ENCODE measurements at regions not wholly inside any gene's neighbourhood (a gene's known extent, or its start where the extent isn't known, plus 50 kb on each side); places are given as distances from the start of the nearest gene placed in this dataset.
"Not testable (repeated sequence)": the region's sequence is repeated elsewhere in the genome, so short reads cannot be mapped to it uniquely, and the experiment has no call there.

DNA sequence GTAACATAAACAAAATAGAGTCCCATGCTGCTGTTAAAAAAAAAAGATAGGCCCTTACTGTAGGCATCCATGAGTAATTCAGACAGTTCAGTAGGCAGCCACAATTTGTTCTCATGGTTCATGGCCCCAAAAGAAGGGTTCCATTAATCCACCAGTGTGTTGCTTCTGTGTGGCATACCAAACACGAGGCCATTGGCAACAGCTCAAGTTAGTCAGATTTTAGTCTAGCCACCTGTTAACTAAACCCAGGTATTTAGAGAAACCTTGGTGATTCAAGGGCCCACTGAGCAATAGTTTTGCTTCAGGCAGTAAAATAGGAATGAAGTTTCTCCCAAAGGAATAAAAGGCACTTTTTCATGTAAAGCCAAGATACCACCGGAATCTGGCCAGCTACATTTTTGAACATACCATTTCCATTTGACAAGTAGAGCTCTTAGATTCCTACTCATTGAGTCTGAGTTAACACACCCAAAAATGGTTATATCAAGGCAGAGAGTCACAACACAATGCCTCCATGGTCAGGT, 80.1 kb upstream of the SRD5A2 start:
- no peak for DNase-seq (ENCODE audit: low spot score)

DNA sequence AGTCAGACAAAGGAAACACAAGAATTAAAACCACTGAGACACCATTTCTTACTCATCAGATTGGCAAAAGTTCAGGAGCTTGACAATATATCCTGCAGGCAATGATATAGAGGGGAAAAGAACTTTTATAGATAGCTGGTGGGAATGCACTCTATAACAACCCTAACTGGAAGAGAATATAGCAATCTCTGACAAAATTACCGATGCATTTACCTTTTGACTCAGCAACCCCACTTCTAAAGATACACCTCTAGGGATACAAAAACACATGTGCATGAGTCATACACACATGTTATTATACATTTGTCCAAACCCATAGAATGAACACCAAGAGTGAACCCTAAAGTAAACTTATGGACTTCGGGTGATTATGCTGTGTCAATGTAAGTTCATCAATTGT, 79.4 kb upstream of the SRD5A2 start:
- DNase-seq (ENCODE audit: low spot score): no peak

GRCh38 chr2:31654241-31654640, 73.5 kb upstream of the SRD5A2 start:
- DNase-seq (ENCODE audit: low spot score): no peak

DNA sequence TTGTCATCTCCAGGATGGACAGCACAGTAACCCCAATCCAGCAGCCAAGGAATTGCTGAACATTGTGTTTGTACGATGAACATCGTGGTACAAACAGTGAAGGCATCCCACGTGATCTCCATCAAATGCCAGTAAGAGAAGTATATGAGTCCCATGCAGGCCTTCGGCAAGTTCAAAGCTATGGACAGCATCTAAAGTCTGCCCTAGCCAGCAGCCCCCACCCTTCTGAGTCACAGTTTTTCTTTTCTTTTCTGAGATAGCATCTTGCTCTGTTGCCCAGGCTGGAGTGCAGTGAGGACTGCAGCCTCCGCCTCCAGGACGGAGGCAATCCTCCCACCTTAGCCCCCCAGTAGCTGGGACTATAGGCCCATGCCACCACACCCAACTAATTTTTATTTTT, 71.0 kb upstream of the SRD5A2 start:
- no peak for DNase-seq (ENCODE audit: low spot score)

DNA sequence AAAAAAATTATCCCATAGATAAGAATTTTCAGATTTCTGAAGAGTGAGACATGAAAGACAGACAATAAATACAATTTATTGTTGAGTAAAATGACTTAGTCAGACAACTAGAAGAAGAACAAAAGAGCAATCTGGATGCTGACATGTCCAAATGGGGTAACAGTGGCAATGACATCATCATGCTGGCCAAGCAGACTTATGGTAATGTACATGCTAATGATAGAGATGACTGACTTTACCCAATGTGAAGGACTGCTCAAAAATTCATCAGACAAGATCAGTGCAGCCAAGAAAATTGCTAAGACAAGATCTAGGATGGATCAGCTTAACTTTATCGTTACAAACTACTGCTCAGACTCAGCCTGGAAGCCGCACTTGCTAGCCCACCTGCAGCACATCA, 70.5 kb upstream of the SRD5A2 start:
- no peak for DNase-seq (ENCODE audit: low spot score)

GRCh38 chr2:31644551-31644950, 63.8 kb upstream of the SRD5A2 start:
- DNase-seq (ENCODE audit: low spot score): no peak

GRCh38 chr2:31642707-31643106, 62.0 kb upstream of the SRD5A2 start:
- no peak for DNase-seq (ENCODE audit: low spot score)

DNA sequence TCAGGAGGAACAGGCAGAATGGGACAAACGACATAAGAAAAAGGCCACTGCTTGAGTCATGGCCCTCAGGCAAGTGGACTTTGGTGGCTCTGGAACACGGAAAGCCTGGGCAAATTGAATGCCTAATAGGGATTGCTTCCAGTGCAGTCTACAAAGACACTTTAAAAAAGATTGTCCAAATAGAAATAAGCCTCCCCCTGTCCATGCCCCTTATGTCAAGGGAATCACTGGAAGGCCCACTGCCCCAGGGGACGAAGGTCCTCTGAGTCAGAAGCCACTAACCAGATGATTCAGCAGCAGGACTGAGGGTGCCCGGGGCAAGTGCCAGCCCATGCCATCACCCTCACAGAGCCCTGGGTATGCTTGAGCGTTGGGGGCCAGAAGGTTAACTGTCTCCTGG, 51.5 kb upstream of the SRD5A2 start:
- DNase-seq (ENCODE audit: low spot score): not testable (repeated sequence)

Data from germinal center (tissue), 1 donor.